PC-3 (cell line): ENCODE measurements at regions not wholly inside any gene's neighbourhood (a gene's known extent, or its start where the extent isn't known, plus 50 kb on each side); places are given as distances from the start of the nearest gene placed in this dataset.

Experiments used
- ATAC-seq: fragments of 200-7000 bp; cut with Tn5 transposase; 2 replicates; pipeline ENCODE4 v1.9.1; 2020; ENCODE audit warnings: mild to moderate bottlenecking, moderate library complexity
- BruUV-seq: library from RNA; stranded (reverse); fragments of 400-500 nt; replicated peaks from 2 replicates; lab custom pipeline; 2021; lab: Mats Ljungman, UMichigan
- CTCF ChIA-PET: fragments of 300-600 bp; sonication (Branson Sonifier 250); formaldehyde crosslinking; loops from one replicate; lab custom pipeline; 2022; ENCODE audit warnings: antibody characterized with exemption; lab: Charles Lee
- POLR2A ChIA-PET: fragments of 300-600 bp; sonication (Branson Sonifier 250); formaldehyde crosslinking; loops from one replicate; lab custom pipeline; 2022; ENCODE audit warnings: antibody characterized with exemption; ENCODE audit not compliant: unreplicated experiment; lab: Charles Lee
- DNase-seq: peaks from one replicate; pipeline ENCODE4 v3.0.0-alpha.2; 2015
- H2AFZ ChIP-seq: fragments of 300-600 bp; sonication (generic); 2 replicates; pipeline ENCODE4 v1.6.0; 2016; ENCODE audit warnings: antibody characterized with exemption, low read length
- H3F3A ChIP-seq: fragments of 300-600 bp; sonication (generic); one replicate; pipeline ENCODE4 v1.6.0; 2017; ENCODE audit warnings: antibody characterized with exemption, low read length, control low read depth, mild to moderate bottlenecking; ENCODE audit not compliant: unreplicated experiment
- H3K27ac ChIP-seq: fragments of 300-600 bp; sonication (generic); 2 replicates; pipeline ENCODE4 v1.5.1; 2016; ENCODE audit warnings: mild to moderate bottlenecking, low read length
- H3K27me3 ChIP-seq: fragments of 300-600 bp; sonication (generic); 2 replicates; pipeline ENCODE4 v1.6.1; 2016; ENCODE audit warnings: low read length, mixed read lengths
- H3K36me3 ChIP-seq: fragments of 300-600 bp; sonication (generic); 2 replicates; pipeline ENCODE4 v1.6.1; 2016; ENCODE audit warnings: low read depth, mixed run types, low read length, mixed read lengths
- H3K4me1 ChIP-seq: fragments of 300-600 bp; sonication (generic); 2 replicates; pipeline ENCODE4 v1.5.1; 2016; ENCODE audit warnings: low read length; ENCODE audit not compliant: insufficient read depth
- H3K4me2 ChIP-seq: fragments of 300-600 bp; sonication (generic); 2 replicates; pipeline ENCODE4 v1.6.0; 2016; ENCODE audit warnings: low read length
- H3K4me3 ChIP-seq: fragments of 300-600 bp; sonication (generic); 2 replicates; pipeline ENCODE4 v1.5.1; 2016; ENCODE audit warnings: mild to moderate bottlenecking, low read length, mixed read lengths
- H3K79me2 ChIP-seq: fragments of 300-600 bp; sonication (generic); 2 replicates; pipeline ENCODE4 v1.6.1; 2017; ENCODE audit warnings: low read length, mixed read lengths
- H3K9ac ChIP-seq: fragments of 300-600 bp; sonication (generic); 2 replicates; pipeline ENCODE4 v1.6.0; 2016; ENCODE audit warnings: mild to moderate bottlenecking, low read length
- H3K9me2 ChIP-seq: fragments of 300-600 bp; sonication (generic); replicated peaks from 2 replicates; pipeline ENCODE4 v1.6.1; 2016; ENCODE audit warnings: mixed run types, low read length, mixed read lengths
- H3K9me3 ChIP-seq: fragments of 300-600 bp; sonication (generic); 2 replicates; pipeline ENCODE4 v1.6.1; 2016; ENCODE audit warnings: low read length, mixed read lengths
- H4K20me1 ChIP-seq: fragments of 300-600 bp; sonication (generic); 2 replicates; pipeline ENCODE4 v1.6.1; 2016; ENCODE audit warnings: low read length, mixed read lengths
- CTCF ChIP-seq: fragments of 300-600 bp; sonication (generic); conservative IDR thresholded peaks from 2 replicates; pipeline ENCODE4 v1.5.1; 2017; ENCODE audit warnings: antibody characterized with exemption, low read depth, mild to moderate bottlenecking, low read length
- EZH2 ChIP-seq: fragments of 300-600 bp; sonication (generic); IDR thresholded peaks from one replicate; pipeline ENCODE4 v1.6.1; 2017; ENCODE audit warnings: antibody characterized with exemption, mild to moderate bottlenecking, low read length; ENCODE audit not compliant: unreplicated experiment
- EZH2phosphoT487 ChIP-seq: fragments of 300-600 bp; sonication (generic); IDR thresholded peaks from 2 replicates; pipeline ENCODE4 v1.6.1; 2018; ENCODE audit warnings: mild to moderate bottlenecking, antibody characterized with exemption, low read length, borderline replicate concordance
- intact Hi-C: fragments of 100-400 bp; cut with micrococcal nuclease; formaldehyde crosslinking; loops from 2 replicates; pipeline ENCODE4 v1.9.0; 2023

DNA sequence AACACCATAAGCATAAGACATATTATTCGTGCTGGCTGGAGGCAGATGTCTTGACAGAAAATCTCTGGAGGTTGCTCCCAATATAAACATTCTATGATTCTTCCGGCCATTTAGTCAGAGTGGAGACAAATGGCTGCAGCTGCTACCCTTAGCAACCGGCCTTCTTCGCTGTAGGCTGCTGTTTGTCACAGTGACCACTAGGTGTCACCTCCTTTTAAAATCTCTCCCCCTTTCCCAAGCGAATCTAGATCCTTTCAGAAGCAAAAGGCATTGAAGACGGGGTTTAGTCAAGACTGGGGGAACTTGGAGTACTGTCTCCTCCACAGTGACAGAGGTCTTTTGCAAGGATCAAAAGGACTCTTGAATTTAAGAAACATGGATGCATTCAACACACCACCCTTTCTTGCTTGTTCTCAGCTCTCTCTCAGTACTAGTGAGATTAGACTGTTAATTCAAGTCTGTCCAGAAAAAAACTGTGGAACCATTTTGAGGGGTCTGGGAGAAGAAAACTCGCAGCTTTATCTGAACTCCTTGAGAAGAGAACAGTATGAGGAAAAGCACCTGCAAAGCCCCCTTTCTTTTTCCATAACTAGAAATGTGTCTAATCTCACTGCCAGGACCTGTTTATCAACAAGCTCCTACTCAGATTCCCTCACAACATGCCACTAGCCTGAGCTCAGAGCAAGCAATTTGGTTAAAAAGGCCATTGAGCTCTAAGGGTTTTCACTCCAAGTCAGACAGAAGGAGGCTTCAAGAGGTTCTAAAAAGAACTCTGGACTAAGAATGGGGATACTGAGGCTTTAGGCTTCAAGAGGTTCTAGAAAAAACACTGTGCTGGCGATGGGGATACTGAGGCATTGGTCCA is 408.3 kb upstream of the PLXNA2 start:
- Histone ChIP-seq H3F3A (no peaks in the 10 kb centered on the region), H3K4me1 (peaks cover 19% of the 10 kb centered on the region), H3K9me2 (no peaks in the 10 kb centered on the region), H3K4me3 (no peak overlapping the region), H3K4me2 (peak overlapping the region; percentile 54), H3K9ac (no peak overlapping the region), H4K20me1 (no peaks in the 10 kb centered on the region), H2AFZ (peak overlapping the region; percentile 83), H3K79me2 (no peaks in the 10 kb centered on the region), H3K36me3 (no peaks in the 10 kb centered on the region), H3K9me3 (no peaks in the 10 kb centered on the region), H3K27me3 (no peaks in the 10 kb centered on the region), H3K27ac (no peak overlapping the region)
- intact Hi-C loops: loop anchor here (1.0 to 10.0 kb wide), 9 partner anchors 265 to 840 kb away; no protein-coding TSS in a partner anchor
- ChIA-PET CTCF (interaction anchor here (0.5 to 2.0 kb wide), 5 partner anchors 10 to 555 kb away, joined by 3 to 8 read pairs (median 4); no protein-coding TSS in a partner anchor), POLR2A (no interaction called here)
- TF ChIP-seq EZH2phosphoT487: no peak
- peak; percentile 95 for TF ChIP-seq CTCF
- TF ChIP-seq EZH2: no peak
- no TSS peak for BruUV-seq
- ATAC-seq (peak; percentile 90), DNase-seq (peak; percentile 89)

DNA sequence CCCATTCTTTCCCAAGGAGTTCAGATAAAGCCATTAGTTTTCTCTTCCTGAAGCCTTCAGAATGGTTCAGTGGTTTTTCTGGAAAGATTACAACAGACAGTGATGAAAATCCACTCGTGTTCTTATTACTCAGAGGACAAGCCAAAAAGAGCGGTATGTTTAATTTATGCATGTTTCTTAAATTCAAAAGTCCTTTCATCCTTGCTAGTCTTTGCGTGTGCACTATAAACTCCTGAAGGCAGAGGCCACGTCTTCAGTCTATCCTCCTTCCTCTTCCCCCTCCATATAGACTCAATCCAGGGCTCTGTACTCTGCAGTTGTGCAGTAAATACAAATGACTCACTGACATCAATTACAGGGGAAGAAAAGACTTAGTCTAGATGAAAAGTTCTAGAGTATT is 409.2 kb upstream of the PLXNA2 start:
- BruUV-seq: no TSS peak
- CTCF ChIA-PET: interaction anchor here (0.7 to 2.0 kb wide), 2 partner anchors 345 to 554 kb away, joined by 3 to 8 read pairs; no protein-coding TSS in a partner anchor

More for the DNA sequence above, 409.2 kb upstream of the PLXNA2 start:
- no peak overlapping the region for H3K4me3 ChIP-seq
- ATAC-seq: no peak; the same call in 1 of the 2 replicates
- H3K4me1 ChIP-seq: peaks cover 19% of the 10 kb centered on the region
- H2AFZ ChIP-seq: no peak overlapping the region
- intact Hi-C loops: loop anchor here (5.0 to 10.0 kb wide), 3 partner anchors 264 to 839 kb away; no protein-coding TSS in a partner anchor
- no peak overlapping the region for H3K4me2 ChIP-seq
- no peak overlapping the region for H3K27ac ChIP-seq
- H3K9ac ChIP-seq: no peak overlapping the region
- no peaks in the 10 kb centered on the region for H3K27me3 ChIP-seq
- H3F3A ChIP-seq: no peaks in the 10 kb centered on the region
- H4K20me1 ChIP-seq: no peaks in the 10 kb centered on the region
- no peaks in the 10 kb centered on the region for H3K36me3 ChIP-seq
- no peaks in the 10 kb centered on the region for H3K79me2 ChIP-seq
- no peak for TF ChIP-seq EZH2phosphoT487
- TF ChIP-seq EZH2: no peak
- no peak for TF ChIP-seq CTCF
- DNase-seq: no peak
- POLR2A ChIA-PET: no interaction called here
- H3K9me3 ChIP-seq: no peaks in the 10 kb centered on the region
- H3K9me2 ChIP-seq: no peaks in the 10 kb centered on the region
